A673 (cell line): ENCODE measurements at regions not wholly inside any gene's neighbourhood (a gene's known extent, or its start where the extent isn't known, plus 50 kb on each side); places are given as distances from the start of the nearest gene placed in this dataset.

Experiments used
- BruUV-seq: library from RNA; stranded (reverse); fragments of 400-500 nt; replicated peaks from 2 replicates; lab custom pipeline; 2021; lab: Mats Ljungman, UMichigan
- CTCF ChIA-PET: fragments of 300-600 bp; sonication (Branson Sonifier 250); formaldehyde crosslinking; loops from one replicate; lab custom pipeline; 2022; ENCODE audit warnings: antibody characterized with exemption; lab: Charles Lee
- POLR2A ChIA-PET: fragments of 300-600 bp; sonication (Branson Sonifier 250); formaldehyde crosslinking; loops from one replicate; lab custom pipeline; 2022; ENCODE audit warnings: antibody characterized with exemption; ENCODE audit not compliant: low non-redundant PET; lab: Charles Lee
- DNase-seq: peaks from one replicate; pipeline ENCODE4 v3.0.0-alpha.2; 2015; ENCODE audit warnings: low spot score
- H3K27ac ChIP-seq: fragments of 200-600 bp; sonication (generic); 2 replicates; pipeline ENCODE4 v1.5.1; 2016; ENCODE audit warnings: mixed run types, low read depth, mild to moderate bottlenecking, mixed read lengths, antibody characterized with exemption, low read length; ENCODE audit not compliant: poor library complexity, severe bottlenecking
- H3K27me3 ChIP-seq: fragments of 200-600 bp; sonication (generic); replicated peaks from 2 replicates; pipeline ENCODE4 v1.6.1; 2017; ENCODE audit warnings: mixed run types, low read depth, mild to moderate bottlenecking, mixed read lengths, antibody characterized with exemption, low read length; ENCODE audit not compliant: insufficient read depth, poor library complexity
- H3K36me3 ChIP-seq: fragments of 200-600 bp; sonication (generic); 2 replicates; pipeline ENCODE4 v1.6.1; 2016; ENCODE audit warnings: mixed run types, mild to moderate bottlenecking, mixed read lengths, antibody characterized with exemption, low read length; ENCODE audit not compliant: insufficient read depth, poor library complexity, severe bottlenecking
- H3K4me1 ChIP-seq: fragments of 200-600 bp; sonication (generic); 2 replicates; pipeline ENCODE4 v1.6.1; 2017; ENCODE audit warnings: mixed run types, mild to moderate bottlenecking, mixed read lengths, antibody characterized with exemption, low read length; ENCODE audit not compliant: insufficient read depth, poor library complexity, severe bottlenecking
- H3K4me3 ChIP-seq: fragments of 200-600 bp; sonication (generic); 2 replicates; pipeline ENCODE4 v1.5.1; 2016; ENCODE audit warnings: low read depth, mixed run types, mild to moderate bottlenecking, mixed read lengths, low read length; ENCODE audit not compliant: poor library complexity, severe bottlenecking
- H3K9me3 ChIP-seq: fragments of 200-600 bp; sonication (generic); 2 replicates; pipeline ENCODE4 v1.6.1; 2016; ENCODE audit warnings: mixed run types, low read depth, mild to moderate bottlenecking, mixed read lengths, antibody characterized with exemption, low read length; ENCODE audit not compliant: poor library complexity, severe bottlenecking
- CTCF ChIP-seq: fragments of 300-800, 200-600 bp; sonication (generic); conservative IDR thresholded peaks from 2 replicates; pipeline ENCODE4 v1.5.1; 2017; ENCODE audit warnings: low read depth, mild to moderate bottlenecking, antibody characterized with exemption, low read length, moderate library complexity, mixed read lengths
- EZH2 ChIP-seq: fragments of 200-600 bp; sonication (generic); IDR thresholded peaks from 2 replicates; pipeline ENCODE4 v1.6.1; 2017; ENCODE audit warnings: borderline replicate concordance, low read depth, mild to moderate bottlenecking, mixed read lengths, antibody characterized with exemption, low read length; ENCODE audit not compliant: poor library complexity, severe bottlenecking
- intact Hi-C: fragments of 100-400 bp; cut with micrococcal nuclease; formaldehyde crosslinking; loops from one replicate; pipeline ENCODE4 v1.10.0; 2022; ENCODE audit not compliant: unreplicated experiment

DNA sequence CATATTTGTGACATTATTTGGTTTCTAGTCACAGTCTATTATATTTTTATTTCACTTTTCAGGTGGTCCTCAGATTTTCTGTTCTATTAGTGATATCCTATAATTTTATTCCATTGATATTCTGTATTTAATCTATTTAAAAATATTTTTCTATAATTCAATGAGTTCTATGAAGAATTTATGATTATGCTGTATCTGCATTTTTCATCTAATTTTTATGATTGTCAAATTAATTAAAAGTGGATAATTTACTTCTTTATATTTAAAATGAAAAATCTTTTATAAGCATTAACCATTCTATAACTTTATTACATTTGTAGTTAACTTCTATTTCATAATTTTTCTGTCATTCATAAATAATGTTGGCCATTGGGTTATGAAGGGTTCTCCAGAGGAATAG, 387.4 kb upstream of the LRRC7 start:
- POLR2A ChIA-PET = no interaction called here
- no peaks in the 10 kb centered on the region for H3K4me1 ChIP-seq
- no peaks in the 10 kb centered on the region for H3K9me3 ChIP-seq
- H3K27me3 ChIP-seq = no peaks in the 10 kb centered on the region
- H3K36me3 ChIP-seq = no peaks in the 10 kb centered on the region
- no peak for TF ChIP-seq EZH2
- TF ChIP-seq CTCF = no peak
- CTCF ChIA-PET = no interaction called here
- H3K27ac ChIP-seq = no peak overlapping the region
- no peak for DNase-seq
- intact Hi-C loops = no loop called here
- no peak overlapping the region for H3K4me3 ChIP-seq
- BruUV-seq = no TSS peak

GRCh38 chr1:69185378-69185777, 382.3 kb upstream of the LRRC7 start:
- no peak for TF ChIP-seq CTCF
- TF ChIP-seq EZH2 = no peak
- BruUV-seq = no TSS peak
- intact Hi-C loops = no loop called here
- H3K4me1 ChIP-seq = no peaks in the 10 kb centered on the region
- no peaks in the 10 kb centered on the region for H3K9me3 ChIP-seq
- ChIA-PET CTCF (no interaction called here), POLR2A (no interaction called here)
- H3K36me3 ChIP-seq = no peaks in the 10 kb centered on the region
- no peaks in the 10 kb centered on the region for H3K27me3 ChIP-seq
- H3K4me3 ChIP-seq = no peak overlapping the region
- DNase-seq = no peak
- no peak overlapping the region for H3K27ac ChIP-seq

GRCh38 chr1:69191335-69191734, 376.4 kb upstream of the LRRC7 start:
- DNase-seq = no peak
- no peak overlapping the region for H3K27ac ChIP-seq
- H3K9me3 ChIP-seq = no peaks in the 10 kb centered on the region
- BruUV-seq = no TSS peak
- ChIA-PET POLR2A (no interaction called here), CTCF (no interaction called here)
- H3K4me1 ChIP-seq = no peaks in the 10 kb centered on the region
- no peak overlapping the region for H3K4me3 ChIP-seq
- intact Hi-C loops = no loop called here
- TF ChIP-seq EZH2 (no peak), CTCF (no peak)
- H3K36me3 ChIP-seq = no peaks in the 10 kb centered on the region
- no peaks in the 10 kb centered on the region for H3K27me3 ChIP-seq
